ENCODE measurements at regions not wholly inside any gene's neighbourhood (a gene's known extent, or its start where the extent isn't known, plus 50 kb on each side); places are given as distances from the start of the nearest gene placed in this dataset.
"Not testable (repeated sequence)": the region's sequence is repeated elsewhere in the genome, so short reads cannot be mapped to it uniquely, and the experiment has no call there.

DNA sequence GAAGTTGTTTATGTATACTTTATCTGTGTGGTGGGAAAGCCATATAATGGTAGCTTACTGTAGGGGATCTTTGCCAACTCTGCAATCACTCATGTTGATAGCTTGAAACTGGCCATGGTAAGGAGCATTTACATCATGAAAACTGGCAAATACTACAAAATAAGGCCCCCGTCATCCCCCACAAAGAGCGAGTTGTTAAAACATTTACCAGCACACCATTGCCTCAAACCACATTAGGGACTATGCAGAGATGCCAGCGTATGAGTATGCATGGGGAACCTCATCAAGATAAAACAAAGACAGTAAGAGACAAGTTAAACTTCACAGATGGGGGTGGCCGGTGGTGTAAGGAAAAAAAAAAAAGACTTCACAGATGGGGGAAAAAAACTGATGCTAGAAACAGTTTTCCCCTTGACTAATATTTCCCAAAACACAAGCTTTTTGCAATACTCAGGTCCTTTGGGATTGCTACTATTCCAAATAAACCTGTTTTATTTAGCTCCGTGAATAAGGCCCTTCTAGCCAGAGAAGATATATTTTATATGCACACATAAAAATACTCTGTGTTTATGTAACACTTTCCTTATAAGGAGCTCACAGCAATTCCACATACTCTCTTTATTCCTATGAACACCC lies 70.6 kb upstream of the SERP2 start:
- no peak for DNase-seq (ENCODE audit: low read depth, low spot score)

DNA sequence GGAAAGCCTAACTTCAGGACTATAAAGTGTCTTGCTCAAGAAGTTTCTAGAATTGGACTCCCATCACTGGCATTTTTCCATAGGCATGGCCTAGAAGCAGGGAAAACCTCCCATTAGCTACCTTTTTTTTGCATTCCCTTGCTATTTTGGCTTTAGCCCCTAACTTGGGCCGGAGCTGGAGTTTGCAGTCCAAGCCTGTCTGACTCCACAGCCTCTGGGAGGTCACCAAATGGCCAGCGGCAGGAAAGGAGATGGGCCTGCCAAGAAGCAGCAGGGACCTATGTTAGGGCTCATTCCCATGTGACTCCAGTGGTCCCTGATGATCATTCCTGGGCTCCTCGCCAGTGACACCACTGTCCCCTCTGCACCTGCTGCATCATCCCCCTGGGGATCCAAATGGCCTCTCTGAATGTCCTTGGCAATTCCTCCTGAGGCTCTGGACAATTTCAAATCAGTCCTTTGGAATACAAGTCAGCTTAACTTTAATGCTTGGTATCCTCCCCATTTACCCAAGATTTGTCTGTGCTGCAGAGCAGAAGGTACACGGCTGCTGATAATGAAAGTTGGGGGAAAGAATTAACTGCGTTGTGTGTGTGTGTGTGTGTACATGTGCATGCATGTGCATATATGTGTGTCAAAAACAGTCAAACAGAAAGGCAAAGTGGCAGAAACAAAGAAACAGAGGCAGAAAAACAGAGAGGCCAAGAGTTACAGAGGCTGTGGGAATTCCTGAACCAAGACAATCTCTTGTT lies 69.8 kb upstream of the SERP2 start:
- DNase-seq (ENCODE audit: low read depth, low spot score), result no peak

DNA sequence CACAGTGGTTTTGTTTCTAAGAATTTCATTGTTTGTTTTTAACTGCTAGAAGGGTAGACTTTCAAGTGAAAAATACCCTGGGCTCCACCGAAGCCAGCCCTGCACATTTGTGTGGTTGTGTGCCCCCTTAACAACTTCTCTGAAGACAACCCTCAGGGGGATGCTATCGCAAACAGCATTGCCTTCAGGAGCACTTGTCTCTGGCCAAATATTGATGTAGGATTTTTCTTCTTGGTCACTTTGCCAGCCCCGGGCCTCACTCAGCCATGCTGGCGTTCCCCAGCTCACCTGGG lies 69.2 kb upstream of the SERP2 start:
- no peak for DNase-seq (ENCODE audit: low read depth, low spot score)

DNA sequence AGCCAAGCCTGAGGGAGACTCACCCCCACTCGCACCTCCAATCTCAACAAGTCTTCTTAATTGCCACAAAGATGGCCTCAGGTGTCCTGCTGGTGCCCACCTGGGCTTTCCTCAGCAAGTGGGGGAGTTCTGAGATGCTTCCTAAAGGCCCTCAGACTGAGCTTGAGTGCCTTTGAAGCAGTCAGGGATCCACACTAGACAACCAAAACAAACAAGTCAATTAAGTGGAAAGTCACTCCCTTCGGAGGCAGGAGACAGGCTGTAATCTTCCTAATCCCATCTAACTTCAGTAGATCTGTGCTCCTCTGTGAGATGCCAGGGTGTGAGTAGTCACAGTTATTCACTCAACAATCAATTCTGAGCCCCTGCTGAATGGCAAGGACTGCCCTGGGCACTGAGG lies 68.3 kb upstream of the SERP2 start:
- no peak for DNase-seq (ENCODE audit: low read depth, low spot score)

DNA sequence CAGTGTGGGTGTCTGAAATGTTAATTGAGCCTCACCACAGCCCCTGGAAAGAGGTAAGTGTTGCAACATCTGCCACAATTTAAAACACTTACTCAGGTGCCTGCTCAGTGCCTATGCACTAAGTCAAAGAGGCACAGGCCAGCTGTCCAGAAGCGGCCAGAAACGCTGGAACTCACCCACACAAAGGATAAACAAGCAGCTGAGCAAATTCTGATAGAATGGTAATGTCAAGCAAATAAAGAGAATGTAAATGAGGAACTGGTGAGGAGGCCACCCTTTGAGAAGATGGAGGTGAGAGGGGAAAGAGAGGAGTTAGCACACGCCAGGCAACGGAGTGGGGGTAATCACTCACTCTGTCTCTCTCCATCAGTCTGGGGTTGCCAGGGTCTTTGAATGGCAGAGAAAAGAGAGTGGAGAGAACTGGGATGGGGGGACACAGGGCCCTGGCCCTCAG lies 67.7 kb upstream of the SERP2 start:
- DNase-seq (ENCODE audit: low read depth, low spot score), result no peak

DNA sequence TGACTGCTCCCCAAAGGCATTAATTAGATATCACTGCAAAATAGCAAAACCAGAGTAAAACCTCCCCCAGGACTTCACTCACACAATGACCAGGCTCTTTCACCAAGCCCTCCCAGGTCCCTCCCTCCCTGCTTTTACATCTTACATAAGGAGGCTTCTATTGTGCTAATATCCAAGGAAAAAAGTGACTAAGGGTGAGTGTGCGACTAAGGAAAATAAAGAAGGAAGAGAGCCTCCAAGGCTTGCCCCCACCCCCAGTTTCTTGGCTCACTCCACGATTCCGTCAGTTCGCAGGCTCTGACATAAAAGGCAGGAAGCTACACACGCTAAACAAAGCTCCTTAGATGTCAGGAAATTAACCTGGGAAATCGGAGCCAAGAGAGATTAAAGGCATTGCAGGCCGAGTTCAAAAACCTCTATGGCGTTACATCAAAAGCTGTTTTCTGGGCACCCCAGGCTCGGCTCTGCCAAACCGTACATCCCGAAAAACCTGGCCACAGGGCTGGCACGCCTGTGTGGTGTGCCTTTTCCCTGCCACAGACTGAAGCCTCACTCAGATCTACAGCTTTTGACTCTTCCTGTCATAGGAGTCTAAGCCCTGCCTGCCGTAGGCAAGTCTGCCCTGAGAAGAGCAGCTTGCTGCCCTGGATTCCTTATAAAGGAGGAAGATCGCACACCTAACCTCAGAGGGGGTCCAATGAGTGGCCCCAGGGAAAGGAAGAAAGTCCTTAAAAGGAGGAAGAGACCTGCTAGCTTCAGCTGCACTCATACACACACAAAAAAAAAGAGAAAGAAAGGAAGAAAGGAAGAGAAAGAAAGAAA lies 67.0 kb upstream of the SERP2 start:
- DNase-seq (ENCODE audit: low read depth, low spot score), result no peak

DNA sequence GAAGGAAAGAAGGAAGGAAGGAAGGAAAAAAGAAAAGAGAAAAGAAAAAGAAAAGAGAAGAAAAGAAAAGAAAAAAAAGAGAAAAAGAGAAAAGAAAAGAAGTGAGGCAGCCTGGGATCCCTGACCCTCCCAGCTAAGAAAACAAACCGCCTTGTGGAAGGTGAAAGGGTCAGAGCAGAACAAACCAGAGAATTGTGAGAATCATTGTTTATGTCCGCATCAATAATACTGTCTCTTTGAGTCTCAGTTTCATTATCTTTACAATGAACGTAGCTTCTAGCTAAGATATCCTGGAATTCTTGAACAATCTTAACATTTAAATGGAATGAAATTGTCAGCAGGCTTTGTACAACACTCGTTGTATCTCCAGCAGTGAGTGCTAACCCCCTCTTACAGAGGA lies 66.4 kb upstream of the SERP2 start:
- no peak for DNase-seq (ENCODE audit: low read depth, low spot score)

DNA sequence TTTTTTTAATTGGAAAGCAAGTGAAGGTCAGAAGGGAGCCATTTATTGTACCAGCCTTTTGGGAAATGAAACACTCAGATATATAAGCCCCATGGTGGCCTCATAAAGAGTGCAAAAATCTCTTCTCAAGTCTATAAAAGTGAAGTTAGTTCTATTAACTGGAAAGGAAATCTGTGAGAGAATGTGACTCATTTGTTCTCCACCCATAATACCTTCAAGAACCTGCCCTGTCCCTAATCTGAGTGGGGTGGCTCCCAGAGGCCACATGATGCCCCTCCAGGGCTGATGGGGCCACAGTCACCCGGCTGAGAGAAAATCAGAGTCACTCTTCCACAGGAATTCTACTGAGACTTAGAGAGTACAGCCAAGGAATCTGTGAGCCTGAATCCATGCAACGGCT lies 65.8 kb upstream of the SERP2 start:
- DNase-seq (ENCODE audit: low read depth, low spot score), result no peak

DNA sequence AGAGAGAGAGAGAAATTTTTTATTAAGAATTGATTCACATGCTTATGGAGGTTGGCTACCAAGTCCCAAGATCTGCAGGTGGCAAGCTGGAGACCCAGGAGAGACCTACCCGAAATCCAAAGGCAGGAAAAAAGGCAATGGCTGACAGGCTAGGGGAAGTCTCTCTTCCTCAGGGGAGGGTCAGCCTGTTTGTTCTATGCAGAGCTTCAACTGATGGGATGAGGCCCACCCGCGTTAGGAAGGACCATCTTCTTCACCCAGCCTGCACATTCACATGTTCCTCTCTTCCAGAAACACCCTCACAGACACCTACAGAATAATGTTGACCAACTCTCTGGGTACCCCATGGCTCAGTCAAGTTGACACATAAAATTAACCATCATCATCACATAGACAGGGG lies 65.3 kb upstream of the SERP2 start:
- DNase-seq (ENCODE audit: low read depth, low spot score), result no peak

DNA sequence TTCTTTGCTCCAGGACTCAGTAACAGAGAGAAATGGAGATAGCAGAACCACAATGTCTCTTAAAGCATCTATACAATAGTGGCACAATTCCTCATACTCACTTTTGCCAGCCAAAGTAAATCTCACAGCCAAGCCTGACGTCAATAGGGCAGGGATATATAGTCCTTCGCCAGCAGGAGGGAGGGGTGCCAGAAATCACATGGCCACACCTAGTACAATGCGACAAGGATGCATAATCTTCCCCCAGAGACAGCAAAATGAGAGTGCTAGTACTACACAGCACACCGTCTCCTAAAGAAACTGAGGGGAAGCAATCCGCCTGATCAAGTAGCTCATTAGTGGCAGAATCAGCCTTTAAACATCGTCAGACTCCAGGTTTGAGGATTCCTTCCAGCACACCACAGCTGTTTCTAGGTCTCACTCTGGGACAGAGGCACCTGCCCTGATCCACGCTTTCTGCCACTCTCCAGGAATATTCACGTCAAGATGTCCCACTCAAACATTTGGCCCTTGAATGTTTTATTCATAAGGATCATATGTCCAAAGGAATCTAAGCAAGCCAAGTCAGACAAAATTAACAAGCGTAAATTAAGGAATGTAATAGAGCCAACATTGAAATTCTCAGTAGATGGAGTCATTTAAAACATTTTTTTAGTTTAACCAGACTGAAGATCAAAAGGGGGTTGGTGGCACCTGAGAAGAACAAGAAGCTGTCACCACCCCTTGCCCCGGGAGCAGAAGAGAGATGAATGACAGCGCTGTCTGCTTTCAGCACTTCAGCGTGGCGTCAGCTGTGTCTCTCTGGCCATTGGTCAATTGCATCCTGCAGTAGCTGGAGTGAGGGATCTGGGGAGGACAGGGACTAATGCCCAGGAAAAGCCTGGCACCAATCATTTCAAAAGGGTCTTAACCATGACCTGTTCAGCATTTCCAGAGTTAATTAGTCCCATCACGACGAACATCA lies 63.5 kb upstream of the SERP2 start:
- DNase-seq (ENCODE audit: low read depth, low spot score), result no peak

DNA sequence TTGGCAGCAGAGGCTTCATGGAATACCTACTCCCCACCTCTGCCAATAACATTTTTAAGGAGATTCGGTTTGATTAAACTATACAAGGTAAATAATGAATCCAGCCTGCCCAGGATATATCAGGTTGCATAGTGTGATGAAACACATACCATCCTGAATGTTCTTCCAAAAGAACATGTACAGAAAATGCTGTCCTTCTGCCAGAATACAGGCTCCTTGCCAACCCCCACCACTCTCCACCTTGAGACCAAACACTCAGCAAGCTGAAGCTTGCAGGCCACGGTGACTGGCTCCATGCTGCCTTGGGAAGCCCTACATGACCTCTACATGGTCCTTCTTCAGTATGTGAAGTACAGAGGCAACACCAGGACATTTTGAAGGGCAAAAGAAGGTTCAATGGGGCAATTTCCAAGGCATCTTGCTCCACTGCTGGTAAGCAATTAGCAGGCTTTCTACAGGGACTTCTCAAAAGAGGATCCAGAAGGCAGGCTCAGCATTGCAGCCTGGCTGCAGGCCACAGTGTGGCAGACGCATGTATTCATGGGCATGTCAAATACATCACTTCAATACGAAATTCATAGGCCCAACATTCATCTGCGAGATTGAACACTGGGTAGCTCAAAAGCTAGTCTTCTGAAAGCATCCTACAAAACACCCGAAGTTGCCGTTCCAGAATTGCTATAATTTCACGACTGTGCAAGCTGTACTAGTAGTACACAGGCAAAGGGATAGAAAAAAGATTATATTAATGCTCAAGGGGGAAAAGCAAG lies 62.4 kb upstream of the SERP2 start:
- DNase-seq (ENCODE audit: low read depth, low spot score), result no peak

DNA sequence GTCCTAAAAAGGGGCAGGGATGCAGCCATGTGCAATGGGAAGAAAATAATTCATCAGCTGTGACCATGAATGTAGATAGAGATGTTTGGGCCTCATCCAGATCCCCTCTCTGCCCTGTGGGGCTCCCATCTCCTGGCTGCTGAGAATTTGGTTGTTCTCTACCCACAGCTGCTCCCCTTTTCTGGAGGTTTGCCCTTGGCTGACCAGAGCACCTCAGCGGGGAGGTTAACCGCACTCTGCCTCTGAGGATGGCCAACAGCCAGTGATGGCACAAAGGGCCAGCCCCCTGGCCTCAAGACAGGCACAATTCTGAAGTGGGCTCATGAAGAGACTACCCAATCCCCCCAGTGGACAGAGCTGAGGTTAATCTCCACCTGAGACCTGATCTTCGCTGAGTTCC lies 61.5 kb upstream of the SERP2 start:
- DNase-seq (ENCODE audit: low read depth, low spot score), result no peak

DNA sequence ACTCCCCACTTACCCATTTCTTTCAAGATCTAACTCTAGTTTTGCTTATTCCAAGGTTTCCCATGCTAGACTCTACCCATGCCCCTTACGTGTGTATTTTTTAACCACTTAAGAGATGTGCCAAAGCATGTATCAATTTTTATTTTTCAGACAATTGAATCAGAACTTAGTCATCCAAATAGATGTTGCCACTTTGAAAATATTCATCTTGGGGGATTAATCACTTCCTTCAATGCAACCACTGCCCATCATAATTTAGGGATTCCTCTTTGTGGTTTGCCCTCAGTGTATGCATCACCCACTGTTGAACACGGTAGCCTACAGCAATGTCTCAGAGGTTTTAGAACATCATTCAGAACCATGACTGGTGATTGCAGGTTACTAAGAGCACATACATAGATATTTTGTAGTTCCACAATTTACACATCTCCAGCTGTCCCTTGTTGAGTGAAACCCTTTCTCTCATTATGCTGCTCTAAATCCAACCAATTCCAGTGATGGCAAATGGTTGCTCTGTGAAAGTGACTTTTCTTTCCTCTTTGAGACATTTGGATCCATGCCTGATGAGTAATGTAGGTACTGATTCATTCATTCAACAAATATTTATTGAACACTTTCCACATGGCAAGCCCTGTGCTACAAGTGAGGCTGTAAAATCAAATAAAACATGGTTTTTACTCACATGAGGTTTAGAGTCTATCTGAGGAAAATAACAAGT lies 60.6 kb upstream of the SERP2 start:
- DNase-seq (ENCODE audit: low read depth, low spot score), result no peak

DNA sequence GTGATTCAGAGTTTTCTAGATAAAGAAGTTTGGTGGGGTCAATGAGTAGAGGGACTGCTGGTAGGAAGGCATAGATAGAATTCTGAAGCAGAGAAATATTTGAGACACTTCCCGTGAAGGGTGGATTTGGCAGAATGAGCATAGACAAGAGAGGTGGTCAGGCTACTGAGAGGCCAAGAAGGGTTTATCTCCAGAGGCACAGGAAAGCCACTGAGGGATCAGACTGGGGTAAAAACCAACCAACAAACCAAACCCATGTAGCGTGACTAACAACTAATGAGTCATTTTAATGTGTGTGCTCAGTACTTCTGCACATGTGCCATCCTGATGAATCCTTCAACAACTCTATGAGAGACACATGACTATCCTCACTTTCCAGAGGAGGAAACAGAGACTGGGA lies 60.0 kb upstream of the SERP2 start:
- no peak for DNase-seq (ENCODE audit: low read depth, low spot score)

DNA sequence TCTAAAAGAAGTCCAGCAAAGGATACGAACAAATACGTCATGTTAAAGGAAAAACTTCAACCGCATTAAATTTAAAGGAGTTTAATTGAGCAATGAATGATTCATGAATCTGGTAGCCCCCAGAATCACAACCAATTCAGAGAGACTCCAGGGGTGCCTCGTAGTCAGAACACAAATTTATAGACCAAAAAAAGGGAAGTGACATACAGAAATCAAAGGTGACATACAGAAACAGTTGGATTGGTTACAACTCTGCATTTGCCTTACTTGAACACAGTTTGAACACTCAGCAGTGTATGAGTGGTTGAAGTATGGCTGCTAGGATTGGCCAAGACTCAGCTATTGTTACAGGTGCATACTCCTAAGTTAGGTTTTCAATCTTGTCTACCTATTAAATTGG lies 59.5 kb upstream of the SERP2 start:
- not testable (repeated sequence) for DNase-seq (ENCODE audit: low read depth, low spot score)

DNA sequence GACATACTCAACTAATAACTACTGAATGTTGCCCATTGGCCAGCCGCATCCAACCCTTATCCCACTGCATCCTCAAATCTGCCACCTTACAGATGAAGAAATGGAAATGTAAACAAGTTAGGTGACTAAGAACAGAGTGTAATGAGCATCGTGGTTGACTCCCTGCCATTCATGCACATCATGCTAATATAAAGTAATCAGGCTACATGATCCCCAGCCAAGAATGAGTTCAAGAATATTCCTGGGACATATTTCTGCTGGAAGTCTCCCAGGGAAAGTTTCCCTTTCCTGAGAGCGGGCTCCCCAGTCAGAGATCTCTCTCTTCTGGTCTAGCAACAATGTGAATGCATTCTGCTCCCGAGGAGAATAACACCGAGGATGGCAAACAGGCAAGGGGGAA lies 55.9 kb upstream of the SERP2 start:
- no peak for DNase-seq (ENCODE audit: low read depth, low spot score)

DNA sequence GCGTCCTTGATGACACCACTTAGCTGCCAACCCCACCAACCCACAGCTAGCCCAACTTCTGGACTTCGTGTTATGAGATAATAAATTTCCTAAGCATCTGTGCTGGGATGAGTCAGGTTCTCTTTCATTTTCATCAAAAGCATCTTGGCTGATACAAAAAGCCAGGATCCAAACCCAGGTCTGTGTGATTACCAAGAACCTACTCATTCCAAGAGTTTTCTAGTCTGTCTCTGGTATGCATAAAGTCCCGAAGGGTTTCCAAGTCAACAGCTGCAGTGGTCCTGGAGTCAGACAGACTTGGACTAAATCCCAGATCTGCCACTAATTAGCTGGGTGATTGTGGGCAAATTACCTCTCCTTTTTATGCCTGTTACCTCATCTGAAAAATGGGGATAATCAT lies 55.5 kb upstream of the SERP2 start:
- DNase-seq (ENCODE audit: low read depth, low spot score), result no peak

DNA sequence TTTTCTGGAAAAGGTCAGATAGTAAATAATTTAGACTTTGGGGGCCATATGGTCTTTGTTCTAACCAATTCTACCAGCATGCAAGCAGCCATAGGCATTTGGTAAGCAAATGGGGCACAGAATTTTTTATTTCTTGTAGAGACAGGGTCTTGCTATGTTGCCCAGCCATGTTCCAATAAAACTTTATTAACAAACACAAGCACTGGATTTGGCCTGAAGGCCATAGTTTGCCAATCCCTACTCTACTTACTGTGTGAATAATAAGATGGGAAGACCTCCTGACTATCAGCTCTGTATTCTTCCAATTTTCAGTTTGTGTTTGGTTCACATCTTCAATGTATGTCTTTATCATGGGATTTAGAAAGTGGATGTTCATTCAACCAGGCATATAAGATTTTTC lies 53.0 kb upstream of the SERP2 start:
- no peak for DNase-seq (ENCODE audit: low read depth, low spot score)

DNA sequence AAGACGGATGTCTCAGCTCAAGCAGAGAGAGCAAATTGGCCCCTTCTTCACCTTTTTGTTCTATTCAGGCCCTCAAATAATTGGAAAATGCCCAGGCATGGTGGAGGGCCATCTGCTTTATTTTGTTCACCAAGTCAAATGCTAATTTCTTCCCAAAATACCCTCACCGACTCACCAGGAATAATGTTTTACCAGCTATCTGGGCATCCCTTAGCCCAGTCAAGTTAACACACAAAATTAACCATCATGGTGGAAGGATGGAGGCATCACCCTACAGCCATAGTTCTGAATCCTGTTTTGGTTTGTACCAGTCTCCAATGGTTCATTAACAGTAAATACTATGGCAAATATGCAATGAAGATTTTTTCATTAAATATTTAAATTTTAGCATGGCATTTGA lies 51.7 kb upstream of the SERP2 start:
- DNase-seq (ENCODE audit: low read depth, low spot score), result no peak

DNA sequence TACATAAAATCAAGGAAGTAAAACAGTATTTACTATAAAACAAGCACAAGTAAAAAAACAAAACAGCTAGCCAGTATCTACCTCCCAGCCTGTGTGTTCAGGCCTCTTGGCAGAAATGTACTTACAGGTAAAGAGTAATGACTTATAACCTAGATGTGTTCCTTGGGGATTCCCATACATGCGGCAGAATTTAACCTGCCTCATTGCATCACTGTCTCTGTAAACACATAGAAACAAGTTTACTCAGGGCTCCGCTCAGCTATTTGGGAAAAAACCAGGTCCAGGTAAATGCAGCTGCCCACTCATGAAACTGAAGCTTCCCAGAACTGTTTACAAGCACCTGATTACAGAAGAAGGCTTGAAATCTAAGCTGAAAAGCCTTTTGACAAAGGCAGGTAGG lies 50.7 kb upstream of the SERP2 start:
- DNase-seq (ENCODE audit: low read depth, low spot score), result no peak
